HG02981 (cell line): ENCODE measurements at regions not wholly inside any gene's neighbourhood (a gene's known extent, or its start where the extent isn't known, plus 50 kb on each side); places are given as distances from the start of the nearest gene placed in this dataset.

Experiments
- ATAC-seq: cut with Tn5 transposase; IDR thresholded peaks from one replicate; pipeline ENCODE4 v1.9.1; 2021; ENCODE audit warnings: mild to moderate bottlenecking, moderate library complexity; ENCODE audit not compliant: unreplicated experiment

- no peak for ATAC-seq
Measured at GRCh38 chr10:31614611-31615010, 295.6 kb downstream of the ZEB1 start.

GRCh38 chr10:31612082-31612481 lies 293.1 kb downstream of the ZEB1 start:
- ATAC-seq = no peak

DNA sequence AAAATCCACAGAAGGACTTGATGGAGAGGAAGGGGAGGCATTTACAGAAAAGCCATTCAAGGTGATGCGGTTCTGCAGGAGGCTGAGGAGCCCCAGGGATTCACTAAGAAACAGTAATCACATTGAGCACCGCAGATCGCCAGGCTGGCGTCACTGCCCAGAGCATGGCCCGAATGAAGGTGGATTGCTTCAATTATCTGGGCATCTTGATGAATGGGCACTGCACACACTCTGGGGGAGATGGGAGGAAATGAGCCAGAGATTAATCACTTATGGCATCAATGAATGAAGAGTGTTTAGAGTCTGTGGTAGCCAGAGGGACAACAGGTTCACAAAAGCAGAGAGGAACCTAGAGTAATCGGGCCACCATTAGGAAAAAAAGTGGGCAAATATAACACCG lies 292.1 kb downstream of the ZEB1 start:
- no peak for ATAC-seq

DNA sequence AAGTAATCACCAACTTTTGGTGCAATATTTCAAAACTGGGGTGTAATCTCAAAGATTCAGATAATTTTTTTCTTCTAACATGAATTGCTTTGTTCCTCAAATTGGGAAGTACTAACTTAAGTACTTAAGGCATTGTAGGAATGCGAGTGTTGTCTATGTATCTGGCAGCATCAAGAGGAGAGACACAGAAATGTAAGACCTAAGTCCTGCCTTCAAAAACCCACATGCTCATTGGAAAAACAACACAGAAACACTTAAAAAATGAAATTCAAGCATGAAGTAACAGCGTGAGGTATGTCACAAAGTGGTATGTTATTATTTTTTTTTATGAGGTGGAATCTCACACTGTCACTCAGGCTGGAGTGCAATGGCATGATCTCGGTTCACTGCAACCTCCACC lies 288.5 kb downstream of the ZEB1 start:
- no peak for ATAC-seq

- ATAC-seq = no peak
Measured at GRCh38 chr10:31606841-31607240, 287.8 kb downstream of the ZEB1 start.

GRCh38 chr10:31605861-31606525 lies 287.0 kb downstream of the ZEB1 start:
- ATAC-seq = no peak

GRCh38 chr10:31605426-31605825 lies 286.4 kb downstream of the ZEB1 start:
- ATAC-seq = no peak

GRCh38 chr10:31604646-31605170 lies 285.7 kb downstream of the ZEB1 start:
- no peak for ATAC-seq

- no peak for ATAC-seq
Measured at GRCh38 chr10:31604096-31604495, 285.1 kb downstream of the ZEB1 start.

GRCh38 chr10:31603235-31604087 lies 284.4 kb downstream of the ZEB1 start:
- ATAC-seq = peak; percentile 99

DNA sequence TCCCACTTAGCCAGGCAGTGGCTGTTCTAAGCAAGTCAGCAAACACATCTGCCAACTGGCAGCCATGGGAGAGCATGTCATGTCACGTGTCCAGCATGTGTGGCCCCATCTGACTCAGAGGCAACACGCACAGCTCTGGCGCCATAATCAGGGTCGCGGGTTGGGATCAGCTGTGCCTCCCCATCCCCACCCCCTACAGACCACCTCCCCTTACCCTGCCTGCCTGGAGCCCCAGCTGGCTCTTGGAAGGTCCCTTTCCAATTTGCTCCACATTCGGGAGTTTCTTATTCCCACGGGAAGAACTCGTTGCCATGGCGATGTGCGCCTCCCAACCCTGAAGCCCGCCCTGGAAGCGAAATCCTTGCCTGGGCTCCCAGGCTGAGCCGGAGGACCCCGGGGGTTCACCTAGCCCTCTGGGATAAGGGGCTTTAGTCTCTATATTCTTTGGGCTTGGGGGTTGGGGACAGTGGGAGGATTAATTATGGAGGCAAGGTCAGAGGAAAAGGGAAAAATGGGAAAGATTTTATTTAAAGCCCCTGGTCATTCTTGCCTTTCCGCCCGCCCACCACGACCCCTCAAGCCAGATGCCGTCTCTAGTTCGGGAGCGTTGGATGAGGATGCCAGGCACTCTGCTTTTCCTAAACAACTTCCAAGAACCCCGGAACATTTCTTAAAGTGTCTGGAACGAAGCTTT lies 283.7 kb downstream of the ZEB1 start:
- ATAC-seq = no peak

GRCh38 chr10:31601136-31601535 lies 282.1 kb downstream of the ZEB1 start:
- ATAC-seq = no peak

DNA sequence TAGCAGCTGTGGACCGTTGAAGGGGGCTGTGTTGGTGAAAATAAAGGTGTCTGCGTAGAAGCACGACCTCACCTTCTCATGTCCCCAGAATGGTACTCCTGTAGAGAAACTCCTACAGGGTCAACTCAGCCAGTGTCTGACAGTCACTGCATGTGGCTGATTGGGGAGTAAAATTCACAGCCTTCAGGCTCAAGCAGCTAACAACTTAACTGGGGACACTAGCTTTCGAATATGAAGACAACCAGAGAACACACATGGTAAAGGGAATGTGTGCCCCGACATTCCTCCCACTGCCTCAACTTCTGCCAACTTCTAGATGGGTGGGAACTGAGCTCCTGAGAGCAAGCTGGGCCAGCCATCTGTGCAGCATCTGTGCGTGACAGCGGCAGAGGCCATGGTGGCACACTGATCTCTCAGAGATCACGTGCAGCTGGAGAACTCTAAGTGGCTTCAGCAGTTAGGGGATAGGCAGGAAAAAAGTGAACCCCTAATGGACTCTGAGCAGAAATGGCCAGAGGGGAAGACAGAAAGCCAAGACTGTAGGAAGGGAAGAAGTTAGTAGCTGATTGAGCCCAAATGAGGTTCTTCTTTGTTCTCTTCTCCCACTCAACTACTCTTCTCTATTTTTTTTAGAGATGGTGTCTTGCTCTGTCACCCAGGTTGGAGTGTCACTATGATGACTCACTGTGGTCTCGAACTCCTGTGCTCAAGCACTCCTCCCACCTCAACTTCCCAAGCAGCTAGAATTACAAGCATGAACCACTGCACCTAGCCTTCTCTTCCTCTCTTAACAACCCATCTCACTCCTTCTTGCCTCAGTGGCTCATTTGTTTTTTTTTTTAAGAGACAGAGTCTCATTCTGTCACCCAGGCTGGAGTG lies 280.8 kb downstream of the ZEB1 start:
- ATAC-seq = no peak

DNA sequence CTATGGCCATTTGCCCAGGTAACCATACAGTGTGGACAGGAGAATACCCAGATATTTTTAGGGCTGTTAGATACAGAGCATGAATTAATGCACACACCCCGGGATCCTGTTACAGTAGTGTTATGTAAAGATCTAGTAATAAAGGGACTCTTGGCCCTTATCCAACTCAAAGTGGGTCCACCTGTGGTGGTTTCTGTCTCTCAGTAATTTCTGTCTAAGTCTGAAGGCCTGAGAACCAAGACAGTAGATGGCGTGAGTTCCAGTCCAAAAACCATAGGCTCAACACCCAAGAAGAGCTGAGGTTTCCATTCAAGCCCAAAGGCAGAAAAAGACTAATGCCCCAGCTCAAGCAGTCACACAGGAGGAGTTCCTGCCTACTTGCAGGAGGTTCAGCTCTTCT lies 277.7 kb downstream of the ZEB1 start:
- no peak for ATAC-seq

- no peak for ATAC-seq
Measured at GRCh38 chr10:31595992-31596391, 277.0 kb downstream of the ZEB1 start.

GRCh38 chr10:31594347-31594873 lies 275.4 kb downstream of the ZEB1 start:
- ATAC-seq = no peak

DNA sequence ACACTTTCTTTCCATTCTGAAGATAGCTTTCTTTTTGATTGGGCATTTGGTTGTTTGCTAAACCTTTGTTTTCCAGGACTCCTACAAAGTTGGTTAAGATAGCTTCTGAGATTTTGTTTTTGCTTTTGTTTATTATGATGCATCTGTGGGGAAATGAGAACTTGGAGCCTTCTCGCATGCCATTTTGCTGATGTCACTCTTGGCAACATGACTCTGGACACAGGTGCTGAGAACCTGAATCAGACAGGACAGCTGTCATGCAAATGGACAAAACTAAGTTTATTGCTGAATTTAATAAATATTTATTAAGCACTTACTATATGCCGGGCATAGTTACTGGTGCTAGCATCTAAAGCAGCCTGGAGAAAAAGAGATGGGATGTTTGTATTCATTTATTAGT lies 274.1 kb downstream of the ZEB1 start:
- no peak for ATAC-seq

GRCh38 chr10:31591569-31591968 lies 272.6 kb downstream of the ZEB1 start:
- no peak for ATAC-seq

DNA sequence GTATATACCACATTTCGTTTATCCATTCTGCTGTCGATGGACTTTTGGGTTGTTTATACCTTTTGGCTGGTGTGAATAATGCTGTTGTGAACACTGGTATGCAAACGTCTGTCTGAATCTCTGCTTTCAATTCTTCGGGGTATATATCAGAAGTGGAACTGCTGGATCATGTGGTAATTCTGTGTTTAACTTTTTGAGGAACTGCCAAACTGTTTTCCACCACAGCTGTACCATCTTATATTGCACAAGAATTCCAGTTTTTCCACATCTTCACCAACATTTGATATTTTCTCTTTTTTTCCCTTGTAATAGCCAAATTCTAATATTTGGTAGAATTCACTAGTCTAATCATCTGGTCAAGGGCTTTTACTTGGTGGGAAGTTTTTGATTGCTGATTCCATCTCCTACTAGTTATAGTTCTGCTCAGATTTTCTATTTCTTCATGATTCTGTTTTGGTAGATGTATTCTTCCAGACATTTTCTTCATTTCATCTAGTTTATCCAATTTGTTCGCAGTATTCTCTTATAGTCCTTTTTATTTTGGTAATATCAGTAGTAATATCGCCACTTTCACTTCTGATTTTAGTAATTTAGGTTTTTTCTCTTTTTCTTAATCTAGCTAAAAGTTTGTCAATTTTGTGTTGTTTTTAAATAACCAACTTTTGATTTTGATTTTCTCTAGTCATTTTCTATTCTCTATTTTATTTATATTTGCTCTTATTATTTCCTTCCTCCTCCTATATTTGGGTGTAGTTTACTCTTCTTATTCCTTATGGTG lies 271.2 kb downstream of the ZEB1 start:
- no peak for ATAC-seq

DNA sequence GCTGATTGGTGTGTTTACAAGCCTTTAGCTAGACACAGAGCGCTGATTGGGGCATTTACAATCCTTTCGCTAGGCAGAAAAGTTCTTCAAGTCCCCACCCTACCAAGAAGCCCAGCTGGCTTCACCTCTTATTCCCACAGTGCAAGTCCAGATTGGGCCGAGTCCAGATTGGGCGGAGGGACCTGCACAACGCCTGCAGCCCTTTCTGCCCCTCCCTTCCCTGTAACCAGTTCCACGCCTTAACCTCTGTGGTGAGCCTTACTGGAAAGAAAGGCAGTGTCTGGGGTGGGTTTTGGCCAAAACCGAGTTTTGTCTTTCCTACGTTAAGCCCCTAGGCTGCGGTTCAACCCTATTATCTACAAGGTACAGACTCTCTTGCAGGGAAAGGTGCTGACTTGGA lies 268.7 kb downstream of the ZEB1 start:
- no peak for ATAC-seq
